ENCODE measurements at regions not wholly inside any gene's neighbourhood (a gene's known extent, or its start where the extent isn't known, plus 50 kb on each side); places are given as distances from the start of the nearest gene placed in this dataset.

DNA sequence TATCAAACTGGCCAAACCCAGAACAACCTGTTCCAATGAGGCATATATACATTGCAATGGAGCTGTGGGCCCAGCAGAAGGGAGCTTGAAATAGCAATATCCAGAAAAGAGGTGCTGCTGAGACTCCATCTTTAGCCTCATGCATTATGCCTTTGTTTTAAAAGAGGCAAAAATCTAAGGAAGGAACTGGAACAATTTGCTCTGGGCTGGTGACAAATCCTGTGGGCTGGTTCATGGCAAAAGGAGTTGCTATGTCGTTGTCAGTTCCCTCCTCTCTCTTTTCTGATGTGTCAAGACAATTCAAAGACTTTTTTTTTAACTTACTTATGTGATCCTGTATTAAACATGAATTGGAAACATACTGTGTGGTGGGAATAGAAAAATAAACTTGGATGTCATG is 124.2 kb upstream of the FSHR start:
- TF ChIP-seq POLR2AphosphoS5 (IDR thresholded peaks at IDR 0.05; ENCODE audit: low read depth, low read length) (no peak), EP300 (IDR thresholded peaks at IDR 0.05; ENCODE audit: borderline replicate concordance in 1 of 2, low read depth in 1 of 2, low read length in 1 of 2) (no peak), TEAD4 (IDR thresholded peaks at IDR 0.05; ENCODE audit: borderline replicate concordance, insufficient read depth) (no peak), ZBTB33 (IDR thresholded peaks at IDR 0.05; ENCODE audit: borderline replicate concordance, low read depth) (no peak), REST (IDR thresholded peaks at IDR 0.05; ENCODE audit: low read depth, low read length) (no peak), CTCF (IDR thresholded peaks at IDR 0.05) (no peak), GABPA (IDR thresholded peaks at IDR 0.05; ENCODE audit: low read depth) (no peak)
- TF ChIP-seq, protein P1, sequence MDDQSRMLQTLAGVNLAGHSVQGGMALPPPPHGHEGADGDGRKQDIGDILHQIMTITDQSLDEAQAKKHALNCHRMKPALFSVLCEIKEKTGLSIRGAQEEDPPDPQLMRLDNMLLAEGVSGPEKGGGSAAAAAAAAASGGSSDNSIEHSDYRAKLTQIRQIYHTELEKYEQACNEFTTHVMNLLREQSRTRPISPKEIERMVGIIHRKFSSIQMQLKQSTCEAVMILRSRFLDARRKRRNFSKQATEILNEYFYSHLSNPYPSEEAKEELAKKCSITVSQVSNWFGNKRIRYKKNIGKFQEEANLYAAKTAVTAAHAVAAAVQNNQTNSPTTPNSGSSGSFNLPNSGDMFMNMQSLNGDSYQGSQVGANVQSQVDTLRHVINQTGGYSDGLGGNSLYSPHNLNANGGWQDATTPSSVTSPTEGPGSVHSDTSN (IDR thresholded peaks at IDR 0.05) = no peak

All from SK-N-SH (cell line).